Panc1 (cell line): ENCODE measurements at regions not wholly inside any gene's neighbourhood (a gene's known extent, or its start where the extent isn't known, plus 50 kb on each side); places are given as distances from the start of the nearest gene placed in this dataset.

Source experiments
- ATAC-seq: fragments of 200-7000 bp; cut with Tn5 transposase; 2 replicates; pipeline ENCODE4 v1.9.1; 2020; ENCODE audit warnings: mild to moderate bottlenecking, moderate library complexity
- BruUV-seq: library from RNA; stranded (reverse); fragments of 400-500 nt; replicated peaks from 2 replicates; lab custom pipeline; 2021; lab: Mats Ljungman, UMichigan
- CTCF ChIA-PET: fragments of 300-600 bp; sonication (Branson Sonifier 250); formaldehyde crosslinking; loops from one replicate; lab custom pipeline; 2022; ENCODE audit warnings: antibody characterized with exemption; lab: Charles Lee
- POLR2A ChIA-PET: fragments of 300-600 bp; sonication (Branson Sonifier 250); formaldehyde crosslinking; loops from one replicate; lab custom pipeline; 2022; ENCODE audit warnings: antibody characterized with exemption; lab: Charles Lee
- DNase-seq: peaks from one replicate; pipeline ENCODE4 v3.0.0-alpha.2; 2010; ENCODE audit warnings: low read depth, low spot score
- H3K27ac ChIP-seq: 2 replicates; pipeline ENCODE4 v1.5.1; 2011; ENCODE audit warnings: mild to moderate bottlenecking, low read length, inconsistent platforms
- H3K27me3 ChIP-seq: fragments of 200-500 bp; sonication (Bioruptor generic); 2 replicates; pipeline ENCODE4 v1.6.0; 2014; ENCODE audit warnings: low read length, inconsistent platforms; ENCODE audit not compliant: control insufficient read depth, insufficient read depth
- H3K36me3 ChIP-seq: fragments of 200-500 bp; sonication (Bioruptor generic); 2 replicates; pipeline ENCODE4 v1.5.1; 2014; ENCODE audit warnings: inconsistent platforms, mild to moderate bottlenecking, low read length, moderate library complexity; ENCODE audit not compliant: control insufficient read depth, insufficient read depth
- H3K4me1 ChIP-seq: 2 replicates; pipeline ENCODE4 v1.5.1; 2011; ENCODE audit warnings: inconsistent platforms, mild to moderate bottlenecking, low read length, moderate library complexity; ENCODE audit not compliant: control insufficient read depth, insufficient read depth
- H3K4me3 ChIP-seq, 2 experiments: 2 replicates each; pipeline ENCODE4 v1.5.1; 2011 to 2012; ENCODE audit warnings: low read depth in 2 of 2, low read length in 2 of 2, mild to moderate bottlenecking in 2 of 2, inconsistent platforms in 1 of 2, moderate library complexity in 1 of 2
- H3K9me3 ChIP-seq: fragments of 200-500 bp; sonication (Bioruptor generic); 2 replicates; pipeline ENCODE4 v1.5.1; 2014; ENCODE audit warnings: low read depth, mild to moderate bottlenecking, inconsistent platforms, low read length, moderate library complexity; ENCODE audit not compliant: control insufficient read depth, insufficient read depth
- CTCF ChIP-seq: fragments of 450-650 bp; IDR thresholded peaks from 2 replicates; pipeline ENCODE4 v1.5.1; 2017; ENCODE audit warnings: mild to moderate bottlenecking
- POLR2AphosphoS5 ChIP-seq: IDR thresholded peaks from 2 replicates; pipeline ENCODE4 v1.6.1; 2012; ENCODE audit warnings: mild to moderate bottlenecking, low read depth, low read length, moderate library complexity
- SIN3A ChIP-seq: IDR thresholded peaks from 2 replicates; pipeline ENCODE4 v1.6.1; 2012; ENCODE audit warnings: low read depth, mild to moderate bottlenecking, low read length, moderate library complexity, borderline replicate concordance; ENCODE audit not compliant: insufficient read depth
- TCF7L2 ChIP-seq: IDR thresholded peaks from 2 replicates; pipeline ENCODE4 v1.6.1; 2011; ENCODE audit warnings: mild to moderate bottlenecking, low read depth, low read length, inconsistent platforms
- in situ Hi-C: cut with HindIII; loops from 2 replicates; pipeline ENCODE4 v1.10.0; 2016; ENCODE audit warnings: low sequenced_read_pairs, low pct_unique_long_range_greater_than_20kb
- intact Hi-C: fragments of 100-400 bp; cut with micrococcal nuclease; formaldehyde crosslinking; loops from one replicate; pipeline ENCODE4 v1.10.0; 2022; ENCODE audit not compliant: unreplicated experiment
- TF ChIP-seq, protein P1 (sequence below), 2 experiments: IDR thresholded peaks; 2 replicates each; pipeline ENCODE4 v1.6.1; 2011 to 2012; ENCODE audit warnings: low read depth in 2 of 2, control low read depth in 1 of 2, low read length in 1 of 2, mild to moderate bottlenecking in 1 of 2, moderate library complexity in 1 of 2; ENCODE audit not compliant: insufficient read depth in 1 of 2

GRCh38 chr13:47813718-47814117 lies 187.4 kb downstream of the SUCLA2 start:
- H3K4me1 ChIP-seq: no peaks in the 10 kb centered on the region
- BruUV-seq: no TSS peak
- intact Hi-C loops: no loop called here
- no peaks in the 10 kb centered on the region for H3K27me3 ChIP-seq
- no peak for TF ChIP-seq SIN3A
- no peak for TF ChIP-seq POLR2AphosphoS5
- TF ChIP-seq, protein P1, sequence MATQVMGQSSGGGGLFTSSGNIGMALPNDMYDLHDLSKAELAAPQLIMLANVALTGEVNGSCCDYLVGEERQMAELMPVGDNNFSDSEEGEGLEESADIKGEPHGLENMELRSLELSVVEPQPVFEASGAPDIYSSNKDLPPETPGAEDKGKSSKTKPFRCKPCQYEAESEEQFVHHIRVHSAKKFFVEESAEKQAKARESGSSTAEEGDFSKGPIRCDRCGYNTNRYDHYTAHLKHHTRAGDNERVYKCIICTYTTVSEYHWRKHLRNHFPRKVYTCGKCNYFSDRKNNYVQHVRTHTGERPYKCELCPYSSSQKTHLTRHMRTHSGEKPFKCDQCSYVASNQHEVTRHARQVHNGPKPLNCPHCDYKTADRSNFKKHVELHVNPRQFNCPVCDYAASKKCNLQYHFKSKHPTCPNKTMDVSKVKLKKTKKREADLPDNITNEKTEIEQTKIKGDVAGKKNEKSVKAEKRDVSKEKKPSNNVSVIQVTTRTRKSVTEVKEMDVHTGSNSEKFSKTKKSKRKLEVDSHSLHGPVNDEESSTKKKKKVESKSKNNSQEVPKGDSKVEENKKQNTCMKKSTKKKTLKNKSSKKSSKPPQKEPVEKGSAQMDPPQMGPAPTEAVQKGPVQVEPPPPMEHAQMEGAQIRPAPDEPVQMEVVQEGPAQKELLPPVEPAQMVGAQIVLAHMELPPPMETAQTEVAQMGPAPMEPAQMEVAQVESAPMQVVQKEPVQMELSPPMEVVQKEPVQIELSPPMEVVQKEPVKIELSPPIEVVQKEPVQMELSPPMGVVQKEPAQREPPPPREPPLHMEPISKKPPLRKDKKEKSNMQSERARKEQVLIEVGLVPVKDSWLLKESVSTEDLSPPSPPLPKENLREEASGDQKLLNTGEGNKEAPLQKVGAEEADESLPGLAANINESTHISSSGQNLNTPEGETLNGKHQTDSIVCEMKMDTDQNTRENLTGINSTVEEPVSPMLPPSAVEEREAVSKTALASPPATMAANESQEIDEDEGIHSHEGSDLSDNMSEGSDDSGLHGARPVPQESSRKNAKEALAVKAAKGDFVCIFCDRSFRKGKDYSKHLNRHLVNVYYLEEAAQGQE (IDR thresholded peaks at IDR 0.05; ENCODE audit: insufficient read depth in 1 of 2, low read depth in 2 of 2, low read length in 1 of 2): no peak
- no peak for TF ChIP-seq TCF7L2
- TF ChIP-seq CTCF: no peak
- ATAC-seq: no peak
- H3K4me3 ChIP-seq: no peak overlapping the region
- H3K27ac ChIP-seq: no peak overlapping the region
- CTCF ChIA-PET: no interaction called here
- no peak for DNase-seq
- in situ Hi-C loops: no loop called here
- H3K36me3 ChIP-seq: no peaks in the 10 kb centered on the region
- POLR2A ChIA-PET: no interaction called here
- H3K9me3 ChIP-seq: no peaks in the 10 kb centered on the region

DNA sequence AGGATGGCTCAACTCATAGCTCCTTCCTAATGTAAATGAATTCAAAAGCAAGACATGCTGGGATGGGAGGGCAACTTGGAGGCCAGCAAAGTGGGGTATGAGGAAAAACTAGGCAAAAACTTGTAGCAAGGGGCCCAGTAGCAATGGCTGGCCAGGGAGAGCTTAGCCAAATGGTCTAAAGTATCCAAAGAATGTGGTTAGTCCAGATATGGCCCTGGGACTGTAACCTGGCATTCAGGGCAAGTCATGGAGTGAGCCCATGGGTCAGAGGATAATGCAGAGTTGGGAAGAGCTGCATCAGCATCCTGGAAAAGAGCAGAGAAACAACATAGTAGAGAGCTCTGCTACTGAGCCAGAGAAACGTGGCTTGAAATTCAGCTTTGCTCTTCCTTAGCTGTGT lies 191.7 kb downstream of the SUCLA2 start:
- ChIA-PET CTCF (no interaction called here), POLR2A (no interaction called here)
- no peak for DNase-seq
- Histone ChIP-seq H3K27ac (no peak overlapping the region), H3K4me1 (no peaks in the 10 kb centered on the region), H3K36me3 (no peaks in the 10 kb centered on the region), H3K4me3 (no peak overlapping the region), H3K9me3 (no peaks in the 10 kb centered on the region), H3K27me3 (no peaks in the 10 kb centered on the region)
- TF ChIP-seq CTCF (no peak), SIN3A (no peak), TCF7L2 (no peak), POLR2AphosphoS5 (no peak)
- TF ChIP-seq, protein P1 (IDR thresholded peaks at IDR 0.05; ENCODE audit: insufficient read depth in 1 of 2, low read depth in 2 of 2, low read length in 1 of 2): no peak
- in situ Hi-C loops (no loop called here), intact Hi-C loops (no loop called here)
- no peak for ATAC-seq
- BruUV-seq: no TSS peak
